Epithelial cell of prostate (primary cell): ENCODE measurements at regions not wholly inside any gene's neighbourhood (a gene's known extent, or its start where the extent isn't known, plus 50 kb on each side); places are given as distances from the start of the nearest gene placed in this dataset.
A peak's percentile ranks its signal among the peaks of the same experiment; 100 is the strongest.
"Not testable (repeated sequence)": the region's sequence is repeated elsewhere in the genome, so short reads cannot be mapped to it uniquely, and the experiment has no call there.

ENCODE experiments used
- DNase-seq: peaks from one replicate; pipeline ENCODE4 v3.0.0-alpha.2; 2011; ENCODE audit warnings: low read depth, low spot score
- H3K27ac ChIP-seq: fragments of 450-650 bp; 2 replicates; pipeline ENCODE4 v1.5.1; 2017; ENCODE audit warnings: mild to moderate bottlenecking

- H3K27ac ChIP-seq = no peak overlapping the region
- DNase-seq = no peak
These were observed 100.1 kb downstream of the EIF4E start for GRCh38 chr4:98828801-98829200.

- no peak for DNase-seq
These were observed 101.3 kb downstream of the EIF4E start for GRCh38 chr4:98827661-98828060.

GRCh38 chr4:98822144-98822543, 106.8 kb downstream of the EIF4E start:
- H3K27ac ChIP-seq = no peak overlapping the region
- DNase-seq = no peak

More at GRCh38 chr4:98827661-98828060, 101.3 kb downstream of the EIF4E start:
- H3K27ac ChIP-seq = no peak overlapping the region

DNA sequence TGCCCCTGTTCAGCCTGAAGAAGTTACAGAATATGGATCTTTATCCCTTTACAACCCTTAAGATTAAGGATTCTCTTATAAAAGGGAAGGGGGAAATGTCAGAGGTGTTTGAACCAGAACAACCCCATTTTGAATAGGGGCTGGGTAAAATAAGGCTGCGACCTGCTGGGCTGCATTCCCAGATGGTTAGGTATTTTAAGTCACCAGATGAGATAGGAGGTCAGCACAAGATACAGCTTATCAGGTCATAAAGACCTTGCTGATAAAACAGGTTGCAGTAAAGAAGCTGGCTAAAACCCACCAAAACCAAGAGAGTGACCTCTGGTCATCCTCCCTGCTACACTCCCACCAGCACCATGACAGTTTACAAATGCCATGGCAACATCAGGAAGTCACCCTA, 110.8 kb downstream of the EIF4E start:
- not testable (repeated sequence) for H3K27ac ChIP-seq, DNase-seq

DNA sequence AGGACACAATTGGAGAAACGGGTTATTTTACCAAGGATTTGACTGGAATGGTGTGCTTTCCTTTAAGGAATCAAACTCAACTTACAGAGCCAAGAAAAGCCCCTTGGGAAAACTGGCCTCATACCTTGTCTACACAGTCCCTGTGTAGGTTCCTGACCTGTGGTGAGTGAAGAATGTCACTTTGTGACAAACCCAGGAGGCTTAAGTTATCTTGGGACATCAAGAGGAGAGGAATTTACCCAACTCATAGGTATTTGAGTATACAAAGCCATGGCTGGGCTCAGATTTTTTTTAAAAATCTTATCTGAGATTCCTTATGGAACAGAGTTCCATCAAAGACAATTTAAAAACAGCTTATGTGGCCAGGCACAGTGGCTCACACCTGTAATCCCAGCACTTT, 112.1 kb downstream of the EIF4E start:
- no peak for DNase-seq
- H3K27ac ChIP-seq = no peak overlapping the region

DNA sequence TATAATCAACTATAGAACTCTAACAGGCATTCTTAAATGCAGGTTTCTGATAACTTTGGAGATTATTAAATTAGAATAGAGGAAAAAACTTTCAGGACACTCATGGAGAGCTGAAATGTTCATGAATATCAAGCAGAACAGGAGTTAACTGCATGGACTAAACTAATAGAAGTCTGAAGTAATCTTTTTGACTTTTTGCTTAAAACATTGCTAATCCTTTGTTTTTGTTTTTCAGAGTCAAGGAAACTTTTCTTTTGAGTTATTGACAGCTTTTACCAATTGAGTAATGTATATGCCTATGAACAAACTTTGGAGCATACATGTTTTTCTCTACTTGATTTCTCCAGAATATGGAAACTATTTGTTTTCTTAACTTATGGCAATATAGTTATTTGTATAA, 112.5 kb downstream of the EIF4E start:
- H3K27ac ChIP-seq = no peak overlapping the region
- DNase-seq = no peak

DNA sequence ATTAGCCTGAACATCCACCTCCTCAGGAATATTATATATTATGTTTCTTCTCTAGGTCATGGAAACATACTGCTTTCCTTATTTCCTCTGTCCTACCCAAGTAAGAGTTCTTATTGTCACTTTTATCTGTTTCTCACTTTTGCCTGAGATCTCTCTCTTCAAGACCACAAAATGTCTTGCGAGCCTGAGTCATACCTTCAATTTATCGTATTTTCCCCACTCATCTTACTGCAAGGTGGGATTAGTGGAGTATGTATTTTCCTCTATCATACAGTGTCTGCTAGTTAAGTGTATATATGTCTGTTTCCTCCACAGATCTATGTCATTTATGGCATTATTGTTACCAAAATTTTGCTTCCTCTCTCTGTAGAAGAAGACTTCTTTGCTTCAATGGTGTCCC, 124.5 kb downstream of the EIF4E start:
- DNase-seq = no peak
- no peak overlapping the region for H3K27ac ChIP-seq

DNA sequence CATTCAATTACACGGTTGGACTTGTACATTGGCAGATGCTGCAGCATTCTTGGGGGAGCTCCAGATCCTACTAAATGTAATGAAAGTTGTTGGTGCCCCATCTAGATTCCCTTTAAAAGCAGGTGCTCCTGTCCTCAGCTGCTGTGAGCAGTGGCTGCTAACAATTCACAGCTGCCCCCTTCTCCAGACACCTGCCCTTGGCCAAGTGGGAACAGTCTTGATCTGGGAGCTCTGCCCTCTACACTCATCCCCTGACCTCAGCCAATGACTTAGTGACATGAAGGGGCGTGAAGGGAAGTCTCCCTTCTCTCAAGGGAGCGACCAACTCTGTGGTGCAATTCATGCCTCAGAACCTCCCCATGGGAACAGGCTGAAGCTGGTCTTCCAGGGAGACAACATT, 125.7 kb downstream of the EIF4E start:
- no peak for DNase-seq

DNA sequence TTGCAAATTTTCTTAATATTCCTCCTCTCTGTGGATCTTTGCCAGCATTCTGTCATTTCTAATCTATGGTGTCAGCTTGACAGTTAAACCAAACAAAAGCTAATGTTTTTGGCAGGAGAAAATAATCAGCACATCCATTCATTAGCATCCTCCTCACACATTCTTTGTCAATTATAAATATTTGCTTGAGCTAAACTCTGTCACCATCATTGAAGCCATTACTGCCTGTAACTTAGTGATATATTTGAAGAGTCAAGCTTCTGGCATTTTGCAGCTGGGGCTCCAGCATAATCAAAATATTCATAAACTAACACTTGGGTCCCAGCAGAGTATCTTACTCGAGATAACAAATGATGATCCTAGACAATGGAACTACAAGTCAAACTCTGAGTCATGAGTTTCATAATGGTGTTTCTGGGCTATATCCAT, 126.1 kb downstream of the EIF4E start:
- no peak for DNase-seq
- H3K27ac ChIP-seq = no peak overlapping the region

More for the DNA sequence above, 125.7 kb downstream of the EIF4E start:
- H3K27ac ChIP-seq = no peak overlapping the region

DNA sequence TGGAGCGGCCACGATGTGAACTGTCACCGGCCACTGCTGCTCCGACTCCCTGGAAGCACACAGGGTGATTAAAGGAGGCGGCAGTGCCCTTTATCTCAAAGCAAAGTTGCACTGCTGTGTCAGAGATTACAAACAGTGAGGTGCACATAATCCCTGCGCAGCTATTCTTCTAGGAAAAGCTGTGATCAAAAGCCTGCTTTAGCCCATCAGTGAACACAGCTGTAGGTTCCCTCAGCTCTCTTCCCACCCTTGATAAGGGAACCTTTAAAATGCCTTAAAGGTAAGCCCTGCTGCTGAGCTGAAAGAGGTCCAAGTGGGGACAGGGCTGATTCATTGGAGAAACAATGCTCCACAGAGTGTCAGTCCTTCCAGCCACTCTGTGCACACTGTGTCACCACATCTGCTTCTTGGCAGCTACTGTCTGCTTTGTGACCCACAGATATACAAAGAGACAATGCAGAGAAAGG, 127.6 kb downstream of the EIF4E start:
- no peak for DNase-seq

DNA sequence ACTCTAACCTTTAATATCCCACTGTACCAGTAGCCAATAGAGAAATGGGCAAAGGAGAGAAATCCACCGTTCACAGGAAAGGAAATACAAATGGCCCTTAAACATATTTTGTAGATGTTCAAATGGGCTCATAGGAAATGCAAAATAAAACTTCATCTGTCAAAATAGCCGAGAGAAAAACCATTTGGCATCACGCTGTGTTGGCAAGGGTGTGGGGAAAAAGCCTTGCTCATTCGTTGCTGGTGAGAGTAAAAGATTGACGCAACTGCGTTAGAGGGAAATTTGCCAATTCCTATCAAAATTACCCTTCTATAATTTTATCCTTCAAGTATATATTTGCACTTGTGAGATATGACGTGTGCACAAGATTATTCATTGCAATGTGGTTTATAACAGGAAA, 131.9 kb downstream of the EIF4E start:
- no peak overlapping the region for H3K27ac ChIP-seq
- DNase-seq = no peak

More for the DNA sequence above, 127.6 kb downstream of the EIF4E start:
- H3K27ac ChIP-seq = no peak overlapping the region

DNA sequence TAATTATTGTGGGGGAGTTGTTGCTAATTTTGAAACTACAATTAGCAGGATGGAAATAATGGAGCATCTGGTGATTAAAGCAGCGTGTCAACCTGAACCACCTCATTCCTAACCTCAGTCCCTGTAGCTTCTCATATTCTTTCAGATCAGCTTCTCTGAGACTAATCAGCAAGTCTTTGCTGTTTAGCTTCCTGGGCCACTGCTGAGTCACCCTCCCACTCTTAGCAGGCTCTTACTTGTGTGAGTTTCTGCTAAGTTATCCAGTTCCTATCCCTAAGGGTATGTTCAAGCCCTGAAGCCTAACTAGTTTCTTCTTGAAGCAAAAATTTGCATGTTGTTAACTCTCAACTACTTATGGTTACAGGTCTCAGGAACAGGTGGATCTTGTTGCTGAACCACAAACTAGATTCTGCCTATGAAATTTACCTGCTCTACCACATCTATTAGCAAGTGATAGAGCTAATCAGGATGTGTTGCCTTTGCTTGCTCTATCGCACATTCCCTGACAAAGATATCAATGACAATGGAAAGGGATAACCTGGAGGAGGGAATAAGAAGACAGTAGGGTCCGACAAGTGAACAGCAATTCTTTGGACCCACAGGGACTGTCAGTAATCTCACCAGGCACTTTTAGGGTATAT, 134.2 kb downstream of the EIF4E start:
- peak overlapping the region; percentile 81 for H3K27ac ChIP-seq
- peak; percentile 98 for DNase-seq

- peak; percentile 87 for DNase-seq
- H3K27ac ChIP-seq = peak overlapping the region; percentile 81
These were observed 135.2 kb upstream of the TSPAN5 start for GRCh38 chr4:98793658-98794057.

GRCh38 chr4:98786866-98787265, 128.5 kb upstream of the TSPAN5 start:
- no peak overlapping the region for H3K27ac ChIP-seq
- no peak for DNase-seq

DNA sequence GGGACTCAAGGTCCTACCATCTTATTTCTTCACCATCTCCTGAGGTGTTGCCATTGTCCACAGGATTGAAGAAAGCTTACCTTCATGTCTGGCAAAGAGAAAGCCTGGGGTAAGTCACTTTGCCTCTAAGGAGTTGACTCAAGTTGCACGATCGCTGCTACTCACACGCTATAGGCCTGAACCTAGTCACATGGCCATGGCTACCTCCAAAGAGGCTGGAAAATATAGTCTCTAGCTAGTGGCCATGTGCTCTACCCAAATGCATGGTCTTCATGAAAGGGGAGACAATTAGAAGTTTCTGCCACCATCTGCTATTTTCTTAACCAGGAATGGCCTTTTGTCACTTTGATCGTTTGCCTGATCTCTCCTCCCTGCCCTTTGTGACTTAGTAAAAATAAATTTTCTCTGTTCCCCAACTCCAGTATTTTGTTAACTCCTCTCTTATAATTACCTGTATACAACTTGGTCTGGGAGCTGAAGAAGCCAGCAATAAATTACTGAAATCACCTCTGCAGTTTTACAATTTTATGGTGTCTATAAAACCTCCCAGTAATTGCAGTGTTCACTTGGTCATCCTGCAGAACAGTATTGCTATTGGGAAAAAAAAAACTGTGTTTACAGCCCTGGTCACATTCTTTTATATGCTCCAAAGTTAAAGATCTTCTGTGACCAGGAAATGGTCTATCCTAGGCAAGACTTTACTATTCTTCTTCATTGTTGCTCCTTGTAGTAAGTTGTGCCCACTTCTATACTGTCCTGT, 126.7 kb upstream of the TSPAN5 start:
- DNase-seq = no peak
- H3K27ac ChIP-seq = no peak overlapping the region

DNA sequence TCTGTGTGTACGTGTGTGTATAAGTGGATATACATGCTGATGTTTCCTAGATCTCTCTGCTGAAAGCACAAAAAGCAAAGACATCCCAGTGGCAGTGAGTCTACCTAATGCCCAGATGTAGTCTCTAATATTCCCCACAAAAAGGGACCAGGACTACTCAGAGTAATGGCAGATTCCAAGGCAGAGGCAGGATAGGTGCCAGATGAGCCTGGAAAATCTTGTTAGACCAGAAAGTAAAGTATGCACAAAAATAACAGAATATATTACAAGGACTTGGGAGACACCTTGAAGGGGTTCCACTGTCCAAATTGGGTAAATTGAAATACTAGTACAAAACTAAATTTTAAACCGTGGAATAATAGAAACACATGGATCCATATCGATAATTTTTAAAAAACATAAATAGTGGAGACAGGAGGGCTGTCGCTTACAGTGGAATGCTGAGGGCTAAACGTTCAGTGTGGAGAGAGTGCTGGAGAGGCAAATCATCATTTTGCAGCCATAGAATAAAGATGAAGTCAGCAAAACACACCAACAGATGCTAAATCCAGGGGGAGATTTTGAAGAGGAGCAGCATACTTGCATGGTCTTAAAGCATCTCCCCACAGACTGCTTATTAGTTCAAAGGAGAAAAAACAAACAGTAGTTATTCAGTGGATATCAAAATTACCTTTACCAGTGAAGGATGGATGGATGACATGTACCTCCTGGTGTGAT, 123.4 kb upstream of the TSPAN5 start:
- DNase-seq = no peak
- no peak overlapping the region for H3K27ac ChIP-seq

- H3K27ac ChIP-seq = no peak overlapping the region
- DNase-seq = no peak
These were observed 122.5 kb upstream of the TSPAN5 start for GRCh38 chr4:98780926-98781325.

DNA sequence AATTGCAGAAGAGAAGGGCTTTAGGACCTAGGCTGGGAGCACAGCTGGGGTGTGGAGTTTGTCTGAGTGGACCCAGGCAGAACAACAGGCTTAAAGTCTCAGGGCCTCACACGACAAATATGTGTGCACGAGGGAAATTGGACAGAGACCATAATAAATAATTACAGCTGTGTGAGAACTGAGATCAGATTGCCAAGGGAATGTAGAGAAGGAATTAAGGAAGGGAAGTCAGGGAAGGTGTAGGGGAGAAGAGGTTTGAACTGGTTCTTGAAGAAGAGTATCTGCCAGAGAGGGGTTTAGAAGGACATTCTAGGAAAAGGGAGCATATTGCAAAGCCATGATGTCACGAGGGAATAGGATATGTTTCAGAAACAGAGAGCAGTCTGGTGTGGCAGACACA, 120.7 kb upstream of the TSPAN5 start:
- H3K27ac ChIP-seq = no peak overlapping the region
- DNase-seq = no peak

DNA sequence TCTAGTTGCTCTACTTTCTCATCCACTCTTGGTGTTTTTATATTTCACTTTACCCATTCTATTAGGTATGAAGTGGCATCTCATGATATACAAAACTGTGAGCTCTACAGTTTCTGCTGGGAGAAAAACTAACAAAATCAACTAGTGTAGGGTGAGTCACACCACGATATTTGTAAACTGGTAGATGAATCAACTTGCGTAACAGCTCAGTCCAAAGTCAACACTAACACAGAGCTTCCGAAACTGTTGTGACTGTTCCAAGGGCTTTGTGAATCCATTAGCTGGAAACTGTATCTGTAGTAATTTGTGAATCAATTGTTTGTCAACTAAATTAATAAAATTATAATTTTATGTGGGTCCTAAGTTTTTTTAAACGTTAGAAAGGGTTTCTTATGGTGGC, 119.8 kb upstream of the TSPAN5 start:
- H3K27ac ChIP-seq = no peak overlapping the region
- DNase-seq = peak; percentile 91

GRCh38 chr4:98775672-98776071, 117.3 kb upstream of the TSPAN5 start:
- no peak overlapping the region for H3K27ac ChIP-seq
- DNase-seq = no peak

DNA sequence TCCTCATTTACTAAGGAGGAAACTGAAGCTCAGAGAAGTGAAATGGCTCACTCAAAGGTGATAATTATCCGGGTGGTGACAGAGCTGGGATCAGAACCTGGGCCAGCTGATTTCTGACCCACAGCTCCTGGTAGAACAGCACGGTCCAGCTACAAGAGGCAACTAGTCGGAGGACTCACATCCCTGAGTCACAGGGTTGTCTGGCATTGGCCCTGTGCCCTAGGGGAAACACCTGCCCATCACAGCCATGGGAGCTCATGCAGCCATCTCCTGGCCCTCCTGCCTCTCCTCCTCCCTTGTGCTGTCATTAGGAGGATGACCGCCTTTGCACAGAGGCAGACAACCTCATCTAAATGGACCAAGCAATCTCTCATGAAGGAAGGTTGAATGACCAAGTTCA, 115.2 kb upstream of the TSPAN5 start:
- no peak overlapping the region for H3K27ac ChIP-seq
- peak; percentile 49 for DNase-seq
